SK-N-SH (cell line): ENCODE measurements at regions not wholly inside any gene's neighbourhood (a gene's known extent, or its start where the extent isn't known, plus 50 kb on each side); places are given as distances from the start of the nearest gene placed in this dataset.

Source experiments
- CTCF ChIA-PET: fragments of 300-600, 350-600 bp; formaldehyde crosslinking; extraction: SDS; loops from one replicate; lab custom pipeline; 2021; lab: Yijun Ruan, JAX
- POLR2A ChIA-PET: fragments of 350-600 bp; sonication (Branson Sonifier 250); formaldehyde crosslinking; extraction: SDS; loops from one replicate; lab custom pipeline; 2020; ENCODE audit warnings: antibody characterized with exemption, inconsistent platforms; lab: Yijun Ruan, JAX
- DNase-seq: peaks from one replicate; pipeline ENCODE4 v3.0.0; 2012
- H2AFZ ChIP-seq: fragments of 200-600 bp; sonication (generic); 2 replicates; pipeline ENCODE4 v1.8.1; 2016; ENCODE audit warnings: antibody characterized with exemption, mild to moderate bottlenecking, low read depth
- H3F3A ChIP-seq: fragments of 200-600 bp; sonication (generic); replicated peaks from 2 replicates; pipeline ENCODE3; 2016; ENCODE audit warnings: antibody characterized with exemption, mild to moderate bottlenecking; ENCODE audit not compliant: insufficient read depth
- H3K27ac ChIP-seq, 2 experiments: fragments of 200-500 bp in 1 of 2; fragments of 200-600 bp in 1 of 2; sonication (Bioruptor generic) in 1 of 2; sonication (generic), shearing (Covaris generic) in 1 of 2; 2 replicates each; pipeline versions ENCODE4 v1.5.1 to v1.6.1; 2014 to 2016; ENCODE audit warnings: low read depth in 2 of 2, inconsistent platforms in 1 of 2, low read length in 1 of 2, mild to moderate bottlenecking in 1 of 2, mixed read lengths in 1 of 2
- H3K27me3 ChIP-seq: fragments of 200-600 bp; sonication (generic), shearing (Covaris generic); 2 replicates; pipeline ENCODE4 v1.6.1; 2016; ENCODE audit warnings: mixed run types; ENCODE audit not compliant: insufficient read depth
- H3K36me3 ChIP-seq, 2 experiments: fragments of 200-500 bp in 1 of 2; fragments of 200-600 bp in 1 of 2; sonication (Bioruptor generic) in 1 of 2; sonication (generic) in 1 of 2; replicated peaks in 1 of 2; 2 replicates each; pipeline versions ENCODE3 to v1.5.1; 2014 to 2016; ENCODE audit warnings: low read length in 1 of 2, mild to moderate bottlenecking in 1 of 2; ENCODE audit not compliant: insufficient read depth in 2 of 2, control insufficient read depth in 1 of 2
- H3K4me1 ChIP-seq, 2 experiments: fragments of 200-500 bp in 1 of 2; fragments of 200-600 bp in 1 of 2; sonication (Bioruptor generic) in 1 of 2; sonication (generic), shearing (Covaris generic) in 1 of 2; 2 replicates each; pipeline versions ENCODE4 v1.5.1 to v1.6.1; 2014 to 2016; ENCODE audit warnings: low read depth in 1 of 2, low read length in 1 of 2, mixed run types in 1 of 2; ENCODE audit not compliant: insufficient read depth in 2 of 2, control insufficient read depth in 1 of 2
- H3K4me2 ChIP-seq: fragments of 200-600 bp; sonication (generic), shearing (Covaris generic); 2 replicates; pipeline ENCODE4 v1.6.1; 2017; ENCODE audit warnings: mixed run types
- H3K4me3 ChIP-seq, 2 experiments: fragments of 200-500 bp in 1 of 2; fragments of 200-600 bp in 1 of 2; sonication (Bioruptor generic) in 1 of 2; sonication (generic), shearing (Covaris generic) in 1 of 2; 2 replicates each; pipeline versions ENCODE4 v1.5.1 to v1.8.1; 2014 to 2016; ENCODE audit warnings: low read depth in 2 of 2, inconsistent platforms in 1 of 2, low read length in 1 of 2, mild to moderate bottlenecking in 1 of 2, mixed read lengths in 1 of 2, moderate library complexity in 1 of 2
- H3K79me2 ChIP-seq: fragments of 200-600 bp; sonication (generic); 2 replicates; pipeline ENCODE4 v1.8.1; 2017; ENCODE audit warnings: mild to moderate bottlenecking; ENCODE audit not compliant: insufficient read depth
- H3K9ac ChIP-seq: fragments of 200-600 bp; sonication (generic); 2 replicates; pipeline ENCODE4 v1.6.1; 2017; ENCODE audit warnings: mixed run types
- H3K9me2 ChIP-seq: fragments of 200-600 bp; sonication (generic); 2 replicates; pipeline ENCODE4 v1.6.1; 2017; ENCODE audit warnings: mixed run types
- H3K9me3 ChIP-seq: fragments of 200-600 bp; sonication (generic); 2 replicates; pipeline ENCODE4 v1.6.1; 2017; ENCODE audit warnings: mixed run types, mild to moderate bottlenecking, moderate library complexity
- H4K20me1 ChIP-seq: fragments of 200-600 bp; sonication (generic); 2 replicates; pipeline ENCODE4 v1.6.1; 2017; ENCODE audit warnings: mild to moderate bottlenecking, mixed run types; ENCODE audit not compliant: insufficient read depth
- CHD2 ChIP-seq: fragments of 150-350 bp; IDR thresholded peaks from 2 replicates; pipeline ENCODE4 v1.6.1; 2018; ENCODE audit warnings: low read length; ENCODE audit not compliant: partially characterized antibody
- CTCF ChIP-seq: fragments of 200-600 bp; sonication (generic); IDR thresholded peaks from 2 replicates; pipeline ENCODE4 v1.6.1; 2017; ENCODE audit warnings: antibody characterized with exemption, mild to moderate bottlenecking, moderate library complexity
- EP300 ChIP-seq, 2 experiments: IDR thresholded peaks; 2 replicates each; pipeline versions ENCODE4 v1.4.0 to v1.6.1; 2012; ENCODE audit warnings: borderline replicate concordance in 1 of 2, low read depth in 1 of 2, low read length in 1 of 2
- EZH2phosphoT487 ChIP-seq: fragments of 200-600 bp; sonication (generic); IDR thresholded peaks from 2 replicates; pipeline ENCODE4 v1.6.1; 2017; ENCODE audit warnings: low read depth, mixed run types, mild to moderate bottlenecking, antibody characterized with exemption, moderate library complexity, borderline replicate concordance
- FOXJ3 ChIP-seq: sonication (generic); formaldehyde crosslinking; IDR thresholded peaks from 2 replicates; pipeline ENCODE4 v1.5.1; 2020; ENCODE audit warnings: mild to moderate bottlenecking, missing genetic modification reagents
- FOXM1 ChIP-seq: IDR thresholded peaks from 2 replicates; pipeline ENCODE4 v1.4.0; 2012; ENCODE audit warnings: low read depth, mild to moderate bottlenecking
- JUND ChIP-seq: IDR thresholded peaks from 2 replicates; pipeline ENCODE4 v1.4.0; 2012
- MAX ChIP-seq: IDR thresholded peaks from 2 replicates; pipeline ENCODE4 v1.4.0; 2012; ENCODE audit warnings: low read depth
- MEF2A ChIP-seq: IDR thresholded peaks from 2 replicates; pipeline ENCODE4 v1.4.0; 2012; ENCODE audit warnings: low read depth, borderline replicate concordance
- NRF1 ChIP-seq: IDR thresholded peaks from 2 replicates; pipeline ENCODE4 v1.6.1; 2012; ENCODE audit warnings: low read depth, mild to moderate bottlenecking, low read length
- POLR2AphosphoS5 ChIP-seq: IDR thresholded peaks from 2 replicates; pipeline ENCODE4 v1.6.1; 2012; ENCODE audit warnings: low read depth, low read length
- RAD21 ChIP-seq: IDR thresholded peaks from 2 replicates; pipeline ENCODE4 v1.6.1; 2012; ENCODE audit warnings: mild to moderate bottlenecking, low read length
- RCOR1 ChIP-seq: fragments of 150-350 bp; IDR thresholded peaks from 2 replicates; pipeline ENCODE4 v1.6.1; 2017; ENCODE audit warnings: antibody characterized with exemption, low read length
- RXRA ChIP-seq: IDR thresholded peaks from 2 replicates; pipeline ENCODE4 v1.4.0; 2012; ENCODE audit warnings: low read depth, mild to moderate bottlenecking, borderline replicate concordance
- TAF1 ChIP-seq: IDR thresholded peaks from 2 replicates; pipeline ENCODE4 v1.6.1; 2012; ENCODE audit warnings: low read depth, mild to moderate bottlenecking, low read length, moderate library complexity, borderline replicate concordance
- USF2 ChIP-seq: fragments of 150-350 bp; IDR thresholded peaks from 2 replicates; pipeline ENCODE4 v1.6.1; 2017; ENCODE audit warnings: antibody characterized with exemption, low read length, low read depth, borderline replicate concordance
- WGBS: methylation state at CpG from one replicate; pipeline ENCODE4 v1.1.6; 2017; ENCODE audit warnings: low lambda C conversion rate; 5-methylcytosine and 5-hydroxymethylcytosine counted together
- TF ChIP-seq, protein P1 (sequence below): IDR thresholded peaks from 2 replicates; pipeline ENCODE4; 2012

- WGBS: 0% methylated on average over 2 of the region's 2 CpGs
- no peak overlapping the region for H3K27ac ChIP-seq
- no peaks in the 10 kb centered on the region for H3K4me1 ChIP-seq
- H3K79me2 ChIP-seq: no peaks in the 10 kb centered on the region
- H3K9ac ChIP-seq: no peak overlapping the region
- no peak overlapping the region for H3K4me3 ChIP-seq
- no peaks in the 10 kb centered on the region for H3K9me3 ChIP-seq
- ChIA-PET POLR2A (no interaction called here), CTCF (no interaction called here)
- H3K9me2 ChIP-seq: no peaks in the 10 kb centered on the region
- no peaks in the 10 kb centered on the region for H3K27me3 ChIP-seq
- H3K36me3 ChIP-seq: no peaks in the 10 kb centered on the region
- no peak for DNase-seq
- no peaks in the 10 kb centered on the region for H3F3A ChIP-seq
- H2AFZ ChIP-seq: no peak overlapping the region
- no peak for TF ChIP-seq FOXM1
- no peak for TF ChIP-seq RCOR1
- no peak for TF ChIP-seq POLR2AphosphoS5
- TF ChIP-seq CHD2: no peak
- TF ChIP-seq NRF1: no peak
- no peak for TF ChIP-seq MEF2A
- no peak for TF ChIP-seq EZH2phosphoT487
- no peak for TF ChIP-seq CTCF
- no peak for TF ChIP-seq JUND
- no peak for TF ChIP-seq RAD21
- TF ChIP-seq, protein P1, sequence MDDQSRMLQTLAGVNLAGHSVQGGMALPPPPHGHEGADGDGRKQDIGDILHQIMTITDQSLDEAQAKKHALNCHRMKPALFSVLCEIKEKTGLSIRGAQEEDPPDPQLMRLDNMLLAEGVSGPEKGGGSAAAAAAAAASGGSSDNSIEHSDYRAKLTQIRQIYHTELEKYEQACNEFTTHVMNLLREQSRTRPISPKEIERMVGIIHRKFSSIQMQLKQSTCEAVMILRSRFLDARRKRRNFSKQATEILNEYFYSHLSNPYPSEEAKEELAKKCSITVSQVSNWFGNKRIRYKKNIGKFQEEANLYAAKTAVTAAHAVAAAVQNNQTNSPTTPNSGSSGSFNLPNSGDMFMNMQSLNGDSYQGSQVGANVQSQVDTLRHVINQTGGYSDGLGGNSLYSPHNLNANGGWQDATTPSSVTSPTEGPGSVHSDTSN: no peak
- TF ChIP-seq FOXJ3 (CRISPR knock-in tag): no peak
- no peak for TF ChIP-seq MAX
- no peak for TF ChIP-seq TAF1
- TF ChIP-seq USF2: no peak
- TF ChIP-seq, all 33 proteins: peak for 0
- H3K4me2 ChIP-seq: no peak overlapping the region
- H4K20me1 ChIP-seq: no peaks in the 10 kb centered on the region
These were observed 136.8 kb downstream of the TBX5 start for GRCh38 chr12:114269153-114269552.

DNA sequence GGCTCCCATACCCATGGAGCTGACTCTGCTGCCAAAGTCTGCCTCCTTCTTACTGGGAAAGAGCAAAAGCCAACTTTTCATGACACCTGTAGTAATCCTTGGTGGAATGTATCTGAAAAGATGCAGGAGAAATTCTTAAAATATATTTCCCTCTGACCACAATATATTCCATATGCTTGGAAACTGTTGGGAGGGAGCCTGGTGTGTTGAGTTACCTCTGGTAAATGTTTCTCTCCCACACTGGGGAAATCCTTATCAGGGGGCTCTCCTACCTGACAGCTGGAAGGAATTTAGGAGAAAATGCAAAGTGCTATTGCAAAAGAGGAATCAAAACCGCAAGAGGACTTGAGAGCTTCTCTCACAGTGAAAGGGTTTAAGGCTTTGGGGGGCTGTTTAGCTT, 139.4 kb downstream of the TBX5 start:
- DNase-seq: no peak
- Histone ChIP-seq H2AFZ (no peak overlapping the region), H3K36me3 (no peaks in the 10 kb centered on the region)
- no peak for TF ChIP-seq RXRA
- TF ChIP-seq EP300 (IDR thresholded peaks at IDR 0.05; ENCODE audit: borderline replicate concordance in 1 of 2, low read depth in 1 of 2, low read length in 1 of 2): no peak
- no peak for TF ChIP-seq USF2
- TF ChIP-seq, all 33 proteins: peak for 0
- Histone ChIP-seq H3K27me3 (no peaks in the 10 kb centered on the region), H3K9me3 (no peaks in the 10 kb centered on the region), H3K4me1 (no peaks in the 10 kb centered on the region), H3F3A (no peaks in the 10 kb centered on the region), H3K9me2 (no peaks in the 10 kb centered on the region), H3K4me2 (no peak overlapping the region), H3K9ac (no peak overlapping the region), H3K79me2 (no peaks in the 10 kb centered on the region), H4K20me1 (no peaks in the 10 kb centered on the region), H3K4me3 (no peak overlapping the region), H3K27ac (no peak overlapping the region)
- POLR2A ChIA-PET: no interaction called here
- CTCF ChIA-PET: no interaction called here
- WGBS: 13% methylated on average over 1 of the region's 1 CpG
